IMR-90 (cell line): ENCODE measurements at regions not wholly inside any gene's neighbourhood (a gene's known extent, or its start where the extent isn't known, plus 50 kb on each side); places are given as distances from the start of the nearest gene placed in this dataset.

Experiments used
- ATAC-seq: fragments of 200-7000 bp; cut with Tn5 transposase; 2 replicates; pipeline ENCODE4 v1.9.1; 2020; ENCODE audit warnings: low read depth, mild to moderate bottlenecking, moderate library complexity
- BruUV-seq: library from RNA; stranded (reverse); fragments of 400-500 nt; replicated peaks from 2 replicates; lab custom pipeline; 2021; lab: Mats Ljungman, UMichigan
- CTCF ChIA-PET: fragments of 300-600 bp; formaldehyde crosslinking; extraction: SDS; loops from one replicate; lab custom pipeline; 2021; ENCODE audit warnings: antibody characterized with exemption; lab: Yijun Ruan, JAX
- POLR2A ChIA-PET: fragments of 300-600 bp; sonication (Branson Sonifier 250); formaldehyde crosslinking; loops from one replicate; lab custom pipeline; 2022; ENCODE audit warnings: antibody characterized with exemption; ENCODE audit not compliant: unreplicated experiment; lab: Charles Lee
- DNase-seq: peaks from one replicate; pipeline ENCODE4 v3.0.0; 2013
- H2AFZ ChIP-seq: replicated peaks from 2 replicates; pipeline ENCODE3; 2013; ENCODE audit warnings: low read length, mild to moderate bottlenecking; ENCODE audit not compliant: poor library complexity
- H2AK5ac ChIP-seq: 2 replicates; pipeline ENCODE4 v1.6.1; 2013; ENCODE audit warnings: low read depth, low read length, inconsistent platforms
- H2AK9ac ChIP-seq: replicated peaks from 2 replicates; pipeline ENCODE3; 2013; ENCODE audit warnings: mild to moderate bottlenecking, low read depth, low read length, moderate library complexity; ENCODE audit not compliant: poor library complexity
- H2BK120ac ChIP-seq: 2 replicates; pipeline ENCODE4 v1.6.1; 2013; ENCODE audit warnings: low read depth, low read length, inconsistent platforms
- H2BK15ac ChIP-seq: 3 replicates; pipeline ENCODE4 v1.6.1; 2013; ENCODE audit warnings: low read depth, low read length, inconsistent platforms
- H2BK20ac ChIP-seq: 2 replicates; pipeline ENCODE4 v1.6.1; 2013; ENCODE audit warnings: low read depth, mild to moderate bottlenecking, inconsistent platforms, low read length, moderate library complexity
- H2BK5ac ChIP-seq: 2 replicates; pipeline ENCODE4 v1.6.1; 2013; ENCODE audit warnings: mild to moderate bottlenecking, low read depth, low read length, inconsistent platforms; ENCODE audit not compliant: poor library complexity, severe bottlenecking
- H3K14ac ChIP-seq: replicated peaks from 2 replicates; pipeline ENCODE4 v1.6.1; 2013; ENCODE audit warnings: low read depth, low read length, inconsistent platforms
- H3K18ac ChIP-seq: 2 replicates; pipeline ENCODE4 v1.6.1; 2013; ENCODE audit warnings: low read depth, low read length, control low read depth
- H3K23ac ChIP-seq: 2 replicates; pipeline ENCODE4 v1.6.1; 2013; ENCODE audit warnings: low read depth, low read length, inconsistent platforms
- H3K27ac ChIP-seq: 2 replicates; pipeline ENCODE4 v1.5.1; 2013; ENCODE audit warnings: mild to moderate bottlenecking, control low read depth, low read length; ENCODE audit not compliant: insufficient read depth
- H3K27me3 ChIP-seq: 2 replicates; pipeline ENCODE4 v1.6.1; 2013; ENCODE audit warnings: low read length; ENCODE audit not compliant: control insufficient read depth, insufficient read depth
- H3K36me3 ChIP-seq: 2 replicates; pipeline ENCODE4 v1.6.1; 2013; ENCODE audit warnings: low read length, mixed read lengths; ENCODE audit not compliant: control insufficient read depth, insufficient read depth
- H3K4ac ChIP-seq: 2 replicates; pipeline ENCODE4 v1.6.1; 2013; ENCODE audit warnings: low read depth, low read length, inconsistent platforms
- H3K4me1 ChIP-seq: 2 replicates; pipeline ENCODE4 v1.6.1; 2013; ENCODE audit warnings: low read length, mixed read lengths; ENCODE audit not compliant: control insufficient read depth, insufficient read depth
- H3K4me2 ChIP-seq: 2 replicates; pipeline ENCODE4 v1.6.1; 2013; ENCODE audit warnings: low read depth, mild to moderate bottlenecking, control low read depth, low read length, moderate library complexity
- H3K4me3 ChIP-seq: 2 replicates; pipeline ENCODE4 v1.5.1; 2013; ENCODE audit warnings: low read depth, mild to moderate bottlenecking, control low read depth, low read length, moderate library complexity; ENCODE audit not compliant: insufficient read depth
- H3K56ac ChIP-seq: 2 replicates; pipeline ENCODE4 v1.6.1; 2013; ENCODE audit warnings: low read length, inconsistent platforms; ENCODE audit not compliant: insufficient read depth; ENCODE audit errors: extremely low read depth
- H3K79me1 ChIP-seq, 2 experiments: 2 replicates each; pipeline ENCODE4 v1.6.1; 2013; ENCODE audit warnings: low read length in 2 of 2, inconsistent platforms in 1 of 2, low read depth in 1 of 2
- H3K9ac ChIP-seq: 2 replicates; pipeline ENCODE4 v1.6.1; 2013; ENCODE audit warnings: low read depth, low read length, control low read depth
- H3K9me1 ChIP-seq: 2 replicates; pipeline ENCODE4 v1.6.1; 2013; ENCODE audit warnings: low read length, inconsistent platforms; ENCODE audit not compliant: insufficient read depth
- H3K9me3 ChIP-seq: 2 replicates; pipeline ENCODE4 v1.6.1; 2013; ENCODE audit warnings: low read length; ENCODE audit not compliant: control insufficient read depth, insufficient read depth
- H4K20me1 ChIP-seq: 2 replicates; pipeline ENCODE4 v1.6.1; 2013; ENCODE audit warnings: low read length, inconsistent platforms; ENCODE audit not compliant: insufficient read depth
- H4K5ac ChIP-seq: 2 replicates; pipeline ENCODE4 v1.6.1; 2013; ENCODE audit warnings: mild to moderate bottlenecking, low read depth, low read length, control low read depth
- H4K8ac ChIP-seq, 2 experiments: 2 replicates each; pipeline ENCODE4 v1.6.1; 2013; ENCODE audit warnings: low read depth in 2 of 2, low read length in 2 of 2, control low read depth in 1 of 2, inconsistent platforms in 1 of 2
- H4K91ac ChIP-seq: 2 replicates; pipeline ENCODE4 v1.6.1; 2013; ENCODE audit warnings: low read depth, low read length, inconsistent platforms; ENCODE audit not compliant: insufficient read depth
- BHLHE40 ChIP-seq: fragments of 150-350 bp; IDR thresholded peaks from 2 replicates; pipeline ENCODE4 v1.6.1; 2016; ENCODE audit warnings: mild to moderate bottlenecking, low read depth, low read length
- CTCF ChIP-seq: conservative IDR thresholded peaks from 2 replicates; pipeline ENCODE4 v1.5.1; 2012; ENCODE audit warnings: mild to moderate bottlenecking, low read depth, low read length, improper control_type of control experiment
- ELK1 ChIP-seq: fragments of 150-350 bp; IDR thresholded peaks from 2 replicates; pipeline ENCODE4 v1.6.1; 2016; ENCODE audit warnings: low read depth, mild to moderate bottlenecking, low read length, moderate library complexity, borderline replicate concordance
- FOS ChIP-seq: fragments of 150-350 bp; IDR thresholded peaks from 2 replicates; pipeline ENCODE4 v1.6.1; 2016; ENCODE audit warnings: low read depth, low read length
- MXI1 ChIP-seq: IDR thresholded peaks from 2 replicates; pipeline ENCODE4 v1.6.1; 2012; ENCODE audit warnings: low read depth, mild to moderate bottlenecking, low read length, moderate library complexity, borderline replicate concordance
- RAD21 ChIP-seq: IDR thresholded peaks from 2 replicates; pipeline ENCODE4 v1.6.1; 2012; ENCODE audit warnings: low read length, improper control_type of control experiment
- RCOR1 ChIP-seq: IDR thresholded peaks from 2 replicates; pipeline ENCODE4 v1.6.1; 2012; ENCODE audit warnings: mild to moderate bottlenecking, low read length, improper control_type of control experiment; ENCODE audit not compliant: insufficient replicate concordance
- RFX5 ChIP-seq: IDR thresholded peaks from 2 replicates; pipeline ENCODE4 v1.8.0; 2012; ENCODE audit warnings: low read depth, mild to moderate bottlenecking, low read length, moderate library complexity
- dilution Hi-C: fragments of 300-500 bp; cut with HindIII; formaldehyde crosslinking; loops from one replicate; pipeline ENCODE4 v1.14.3; 2018; ENCODE audit warnings: low sequenced_read_pairs; ENCODE audit not compliant: unreplicated experiment
- in situ Hi-C: fragments of 300-500 bp; cut with MboI; formaldehyde crosslinking; loops from 3 replicates; pipeline ENCODE4 v1.14.3; 2019; ENCODE audit warnings: low sequenced_read_pairs, inconsistent platforms, mixed read lengths
- intact Hi-C: fragments of 100-400 bp; cut with micrococcal nuclease; formaldehyde crosslinking; loops from 2 replicates; pipeline ENCODE4 v1.10.0; 2022

- TF ChIP-seq CTCF (no peak), ELK1 (no peak), MXI1 (no peak), RFX5 (no peak), RAD21 (no peak), RCOR1 (no peak), BHLHE40 (no peak), FOS (no peak)
- no peaks in the 10 kb centered on the region for H3K4me1 ChIP-seq
- H3K27ac ChIP-seq, result no peak overlapping the region
- H3K9ac ChIP-seq, result no peak overlapping the region
- H4K5ac ChIP-seq, result no peak overlapping the region
- in situ Hi-C loops, result no loop called here
- no peak overlapping the region for H2BK120ac ChIP-seq
- no peak overlapping the region for H2AK9ac ChIP-seq
- no peak overlapping the region for H3K4me3 ChIP-seq
- no peaks in the 10 kb centered on the region for H3K27me3 ChIP-seq
- intact Hi-C loops, result no loop called here
- H3K56ac ChIP-seq, result no peak overlapping the region
- no peak overlapping the region for H2AFZ ChIP-seq
- no peak overlapping the region for H2AK5ac ChIP-seq
- H3K14ac ChIP-seq, result 0 out of 2 replicates have a peak overlapping the region, but pooled peaks have one; percentile 5
- no peaks in the 10 kb centered on the region for H3K79me1 ChIP-seq
- no peaks in the 10 kb centered on the region for H3K9me3 ChIP-seq
- no peak overlapping the region for H2BK5ac ChIP-seq
- no peak overlapping the region for H4K8ac ChIP-seq
- no peak overlapping the region for H3K23ac ChIP-seq
- ChIA-PET CTCF (interaction anchor here (0.5 to 0.6 kb wide), 2 partner anchors 203 to 789 kb away, joined by 3 read pairs; no protein-coding TSS in a partner anchor), POLR2A (no interaction called here)
- no peak overlapping the region for H3K18ac ChIP-seq
- H4K20me1 ChIP-seq, result no peaks in the 10 kb centered on the region
- H2BK20ac ChIP-seq, result no peak overlapping the region
- no peak overlapping the region for H3K4ac ChIP-seq
- no peak overlapping the region for H3K4me2 ChIP-seq
- H4K91ac ChIP-seq, result no peak overlapping the region
- H3K9me1 ChIP-seq, result no peaks in the 10 kb centered on the region
- no TSS peak for BruUV-seq
- H2BK15ac ChIP-seq, result no peak overlapping the region
- DNase-seq (no peak), ATAC-seq (no peak)
- no peaks in the 10 kb centered on the region for H3K36me3 ChIP-seq
- dilution Hi-C loops, result no loop called here
Measured at GRCh38 chr2:200110381-200110780, 155.0 kb downstream of the MAIP1 start.
